Stimulated activated CD4-positive, alpha-beta T cell treated with anti-CD3 and anti-CD28 coated beads, Interleukin-4, amount 100 ng/mL, for 1 hour (primary cell): ENCODE measurements at regions not wholly inside any gene's neighbourhood (a gene's known extent, or its start where the extent isn't known, plus 50 kb on each side); places are given as distances from the start of the nearest gene placed in this dataset.
"Not testable (repeated sequence)": the region's sequence is repeated elsewhere in the genome, so short reads cannot be mapped to it uniquely, and the experiment has no call there.

Source experiments
- DNase-seq: peaks from one replicate; pipeline ENCODE4 v3.0.0-alpha.2; 2020

GRCh38 chr14:97773598-97773997 lies 976.4 kb downstream of the VRK1 start:
- no peak for DNase-seq

DNA sequence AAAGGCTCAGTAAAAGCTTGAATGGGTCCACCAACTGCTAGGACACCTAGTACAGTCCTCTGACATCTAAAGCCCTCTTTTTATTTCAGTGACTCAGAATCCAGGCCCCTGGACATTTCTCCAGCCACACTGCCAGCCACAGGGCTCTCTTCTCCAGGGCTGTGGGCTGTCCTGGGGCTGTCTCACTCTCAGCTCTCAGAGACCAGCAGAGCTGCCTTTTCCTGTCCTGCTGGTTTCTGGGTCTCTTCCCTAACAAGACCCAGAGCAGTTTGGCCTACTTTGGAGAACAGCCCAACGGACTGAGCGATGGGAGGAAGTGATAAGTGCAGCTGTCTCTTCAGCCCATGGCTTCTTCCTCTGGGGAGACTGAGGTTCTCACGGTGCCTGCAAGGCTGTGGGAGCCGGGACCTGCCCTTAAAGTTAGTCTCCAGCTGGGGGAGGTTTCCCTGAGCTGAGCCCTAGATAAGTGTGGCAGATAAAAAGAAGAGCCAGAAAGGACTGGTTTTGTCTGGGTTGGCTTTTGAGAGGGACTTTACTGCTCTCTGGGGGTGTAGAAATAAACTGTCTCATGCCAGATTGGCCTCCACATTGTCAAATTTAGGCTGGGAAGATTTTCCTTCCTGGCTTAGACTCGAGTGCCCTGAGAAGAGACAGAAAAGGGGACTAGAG lies 979.8 kb downstream of the VRK1 start:
- no peak for DNase-seq

DNA sequence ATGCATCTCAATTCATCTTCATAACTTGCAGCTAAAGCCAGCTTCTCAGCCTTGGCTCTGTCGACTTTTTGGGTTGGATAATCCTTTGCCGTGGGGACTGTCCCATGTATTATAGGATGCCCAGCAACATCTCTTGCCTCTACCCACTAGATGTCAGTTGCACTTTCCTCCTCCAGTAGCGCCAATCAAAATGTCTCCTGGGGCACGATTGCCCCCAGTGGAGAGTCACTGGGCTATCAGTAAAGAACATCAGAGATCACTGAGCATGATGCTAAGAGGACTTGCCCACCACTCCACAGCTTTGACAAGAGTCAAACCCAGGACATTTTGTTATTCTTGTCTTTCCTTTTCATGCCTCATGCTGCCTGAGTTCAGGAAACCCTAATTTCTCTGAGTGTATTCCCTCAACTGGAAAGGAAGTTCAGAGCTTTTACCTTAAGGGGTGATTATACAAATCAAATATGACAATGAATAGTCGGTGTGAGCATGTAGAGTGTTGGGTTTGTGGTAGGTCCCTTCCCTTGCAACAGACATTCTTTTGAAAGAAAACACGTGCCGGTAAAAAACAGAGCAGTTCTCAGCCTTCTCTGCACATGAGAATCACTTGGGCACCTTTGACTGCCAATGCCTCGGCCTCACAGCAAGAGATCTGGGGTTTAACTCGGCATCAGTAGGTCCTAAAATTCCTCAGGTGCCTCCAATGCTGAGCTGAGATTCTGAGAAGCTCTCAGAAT lies 980.6 kb downstream of the VRK1 start:
- DNase-seq, result no peak

- DNase-seq, result no peak
These were observed 982.0 kb downstream of the VRK1 start for GRCh38 chr14:97779140-97779539.

GRCh38 chr14:97780804-97781203 lies 983.6 kb downstream of the VRK1 start:
- DNase-seq, result no peak

DNA sequence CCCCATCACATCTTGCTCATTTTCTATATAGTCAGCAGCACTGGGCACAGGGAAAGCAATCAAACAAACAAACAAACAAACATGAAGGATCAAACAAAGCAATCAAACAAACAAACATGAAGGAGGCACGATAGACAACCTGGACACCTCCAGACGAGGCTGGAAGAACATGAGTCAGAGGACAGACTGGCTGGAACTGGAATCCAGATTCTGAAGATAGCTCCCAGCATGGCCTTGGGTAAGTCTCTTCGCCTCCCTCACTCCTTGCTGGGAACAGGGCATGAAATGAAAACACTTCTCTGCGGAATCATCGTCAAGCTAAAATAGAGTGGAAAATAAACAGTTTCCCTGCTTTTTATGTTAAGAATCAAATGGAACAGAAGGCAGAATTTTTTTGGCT lies 984.8 kb downstream of the VRK1 start:
- DNase-seq, result no peak

DNA sequence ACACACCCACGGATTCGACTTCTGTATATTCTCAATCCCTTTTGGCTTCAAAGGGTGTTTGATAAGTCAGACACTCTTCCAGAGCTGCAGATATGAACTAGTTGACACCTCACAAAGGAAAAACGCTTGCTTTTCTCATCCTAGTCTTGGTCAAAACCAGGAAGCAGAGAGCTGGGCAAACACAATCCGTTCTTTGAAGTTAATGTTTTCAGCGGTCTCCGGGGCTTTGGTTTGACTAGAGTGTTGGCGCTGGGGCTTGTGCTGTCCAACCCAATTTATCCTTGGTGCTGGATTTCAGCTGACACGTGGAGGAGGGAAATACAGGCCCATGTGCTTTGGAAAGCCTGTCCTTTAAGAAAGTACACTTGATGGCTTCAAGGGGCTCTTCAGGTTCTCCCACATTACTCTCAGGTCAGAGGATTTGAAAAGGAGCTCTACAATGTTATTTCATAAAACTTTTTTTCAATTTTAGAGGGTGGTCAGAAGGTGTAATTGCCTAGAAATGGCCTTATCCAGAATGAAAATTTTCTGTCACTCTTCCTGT lies 985.8 kb downstream of the VRK1 start:
- no peak for DNase-seq

DNA sequence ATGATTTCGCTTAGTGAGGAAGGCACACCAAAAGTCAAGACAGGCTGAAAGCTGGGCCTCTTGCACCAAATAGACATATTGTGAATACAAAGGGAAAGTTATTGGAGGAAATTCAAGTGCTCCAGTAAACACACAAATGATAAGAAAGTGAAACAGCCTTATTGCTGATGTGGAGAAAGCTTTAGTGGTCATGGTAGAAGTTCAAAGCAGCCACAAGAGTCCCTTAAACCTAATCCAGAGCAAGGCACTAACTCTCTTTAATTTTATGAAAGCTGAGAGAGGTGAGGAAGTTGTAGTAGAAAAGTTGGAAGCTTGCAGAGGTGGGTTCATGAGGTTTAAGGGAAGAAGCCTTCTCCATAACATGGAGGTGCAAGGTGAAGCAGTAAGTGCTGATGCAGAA lies 988.3 kb downstream of the VRK1 start:
- no peak for DNase-seq

GRCh38 chr14:97788364-97788763 lies 991.2 kb downstream of the VRK1 start:
- no peak for DNase-seq

GRCh38 chr14:97788846-97789526 lies 991.8 kb downstream of the VRK1 start:
- no peak for DNase-seq

GRCh38 chr14:97791072-97791471 lies 993.9 kb downstream of the VRK1 start:
- DNase-seq, result no peak

DNA sequence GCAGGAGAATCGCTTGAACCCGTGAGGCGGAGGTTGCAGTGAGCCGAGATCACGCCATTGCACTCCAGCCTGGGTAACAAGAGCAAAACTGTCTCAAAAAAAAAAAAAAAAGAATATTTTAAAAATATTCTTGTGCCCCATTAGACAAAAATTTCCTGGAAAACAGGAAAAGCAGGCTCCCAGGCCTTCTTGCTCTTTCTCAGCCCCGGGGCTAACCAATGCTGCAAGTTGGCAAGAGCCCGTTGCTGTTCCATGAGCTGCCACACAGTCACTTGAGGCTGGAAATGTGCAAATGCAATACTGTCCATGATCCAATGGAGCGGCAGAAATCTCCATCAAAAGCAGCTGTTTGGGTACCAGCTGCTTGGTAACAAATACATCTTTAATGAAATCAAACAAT lies 994.7 kb downstream of the VRK1 start:
- DNase-seq, result no peak

GRCh38 chr14:97796511-97796910 lies 999.3 kb downstream of the VRK1 start:
- no peak for DNase-seq

DNA sequence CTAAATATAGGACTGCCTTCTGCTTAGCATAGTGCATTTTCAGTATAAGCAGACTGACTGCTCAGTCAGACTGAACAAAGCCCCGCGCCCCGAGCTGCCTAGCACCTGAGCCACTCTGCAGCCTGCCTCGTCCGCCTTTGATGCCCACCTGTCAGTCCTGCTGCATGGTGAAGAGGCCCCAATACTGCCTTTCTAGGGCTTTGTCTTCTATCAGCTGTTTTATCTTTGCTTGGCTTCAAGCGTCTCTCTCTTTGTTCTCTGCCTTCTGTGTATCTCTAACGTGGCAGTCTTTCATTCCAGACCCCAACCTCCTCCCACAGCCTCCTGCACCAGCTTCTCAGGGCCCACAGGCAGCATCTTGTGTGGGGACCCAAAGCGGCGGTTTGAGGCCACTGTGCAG lies 1001.0 kb downstream of the VRK1 start:
- DNase-seq, result no peak

DNA sequence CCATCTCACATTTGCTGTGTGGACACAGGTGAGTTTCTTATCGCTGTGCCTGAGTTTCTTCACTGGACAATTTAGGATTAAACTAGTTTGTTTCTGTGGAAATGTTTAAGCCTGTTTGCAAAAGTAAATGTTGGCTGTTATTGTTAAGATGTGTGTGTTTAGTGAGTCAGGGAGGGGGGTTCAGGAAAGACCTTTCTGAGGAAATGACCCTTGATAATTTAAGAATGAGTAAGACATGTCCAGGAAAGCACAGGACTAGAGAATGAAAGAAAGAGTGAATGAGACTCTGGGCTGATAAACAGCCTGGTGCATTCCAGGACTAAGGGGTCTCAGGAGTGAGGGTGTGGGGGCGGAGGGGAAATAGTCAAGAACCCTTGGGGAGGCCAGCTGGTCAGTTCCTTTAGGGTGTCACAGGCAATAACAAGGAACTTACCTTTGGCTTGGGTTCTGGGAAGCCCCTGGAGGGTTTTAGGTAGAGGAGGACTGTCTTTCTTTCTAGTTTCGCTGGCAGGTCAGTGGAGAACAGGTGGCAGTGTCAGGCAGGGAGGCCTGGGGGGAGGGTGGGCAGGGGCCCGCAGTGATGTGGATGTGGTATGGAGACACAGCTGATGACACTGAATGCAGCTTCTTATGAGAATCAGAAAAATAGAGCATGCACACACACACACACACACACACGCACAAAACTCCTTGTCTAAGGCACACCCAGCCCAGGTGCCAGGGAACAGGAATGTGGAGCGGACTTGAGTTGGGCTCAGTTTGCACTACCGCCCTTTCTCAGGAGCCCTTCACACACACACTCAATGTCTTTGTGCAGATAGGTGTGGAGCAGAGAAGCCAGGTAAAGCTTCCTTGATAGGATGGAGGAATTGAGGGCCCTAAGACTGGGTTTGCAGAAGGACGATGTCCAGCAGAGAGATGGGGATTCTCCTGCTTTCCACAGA lies 1005.5 kb downstream of the VRK1 start:
- no peak for DNase-seq

GRCh38 chr14:97804056-97804455 lies 1006.9 kb downstream of the VRK1 start:
- DNase-seq, result no peak

GRCh38 chr14:97806891-97807290 lies 1009.7 kb downstream of the VRK1 start:
- no peak for DNase-seq

GRCh38 chr14:97808541-97808940 lies 1011.4 kb downstream of the VRK1 start:
- not testable (repeated sequence) for DNase-seq

DNA sequence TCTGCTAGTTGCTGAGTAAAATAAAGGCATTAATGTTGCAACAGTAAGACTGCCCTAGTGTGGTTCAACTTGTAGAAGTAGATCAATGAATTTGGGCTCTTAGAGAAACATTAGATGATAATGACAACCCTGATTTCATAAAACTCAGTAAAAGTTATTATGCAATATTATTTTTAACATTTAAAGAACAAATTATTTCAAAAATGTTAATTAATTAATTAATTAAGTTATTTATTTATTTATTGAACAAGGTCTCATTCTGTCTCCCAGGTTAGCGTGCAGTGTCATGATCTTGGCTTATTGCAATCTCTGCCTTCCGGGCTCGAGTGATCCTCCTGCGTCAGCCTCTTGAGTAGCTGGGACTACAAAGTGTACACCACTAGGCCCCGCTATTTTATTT lies 1016.4 kb downstream of the VRK1 start:
- no peak for DNase-seq

DNA sequence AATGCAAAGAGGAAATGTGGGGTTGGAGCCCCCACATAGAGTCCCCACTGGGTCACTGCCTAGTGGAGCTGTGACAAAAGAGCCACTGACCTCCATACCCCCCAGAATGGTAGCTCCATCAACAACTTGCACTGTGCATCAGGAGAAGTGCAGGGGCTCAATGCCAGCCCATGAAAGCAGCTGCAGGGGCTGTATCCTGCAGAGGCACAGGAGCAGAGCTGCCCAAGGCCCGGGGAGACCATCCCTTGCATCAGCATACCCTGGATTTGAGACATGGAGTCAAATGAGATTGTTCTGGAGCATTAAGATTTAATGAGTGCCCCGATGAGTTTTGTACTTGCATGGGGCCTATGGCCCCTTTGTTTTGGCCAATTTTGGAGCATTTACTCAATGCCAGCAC lies 1023.6 kb downstream of the VRK1 start:
- DNase-seq, result no peak

- DNase-seq, result no peak
These were observed 1027.0 kb downstream of the VRK1 start for GRCh38 chr14:97824218-97824617.

DNA sequence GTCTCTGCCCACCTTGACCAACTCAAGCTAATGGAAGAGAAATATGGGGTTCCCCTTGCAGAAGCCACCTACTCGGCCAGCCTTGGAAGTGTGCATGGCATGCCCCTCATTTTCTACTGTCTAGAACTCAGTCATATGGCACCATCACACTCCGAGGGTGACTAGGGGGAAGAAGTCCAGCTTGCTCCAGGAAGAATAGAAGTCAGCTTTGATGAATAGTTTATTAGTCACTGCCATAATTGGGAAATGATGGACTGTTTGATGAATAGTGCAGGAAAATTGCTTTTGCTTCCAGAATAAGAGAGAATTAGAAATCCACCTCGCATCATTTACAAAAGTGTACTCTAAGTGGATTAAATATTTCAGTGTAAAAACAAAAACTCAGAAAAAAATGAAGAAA lies 1030.6 kb downstream of the VRK1 start:
- DNase-seq, result no peak

- no peak for DNase-seq
These were observed 1035.6 kb downstream of the VRK1 start for GRCh38 chr14:97832776-97833175.
